ENCODE measurements at regions not wholly inside any gene's neighbourhood (a gene's known extent, or its start where the extent isn't known, plus 50 kb on each side); places are given as distances from the start of the nearest gene placed in this dataset.

GRCh38 chr16:82328881-82329469, 159.0 kb upstream of the MPHOSPH6 start:
- no peak for TF ChIP-seq CTCF (IDR thresholded peaks at IDR 0.05; ENCODE audit: poor library complexity, severe bottlenecking)
- no peak for DNase-seq (ENCODE audit: low spot score)
- Histone ChIP-seq H3K27me3 (ENCODE audit: insufficient read depth, poor library complexity, severe bottlenecking) (peaks cover 52% of the 10 kb centered on the region), H3K9me3 (ENCODE audit: severe bottlenecking) (no peaks in the 10 kb centered on the region), H3K27ac (ENCODE audit: poor library complexity, severe bottlenecking) (no peak overlapping the region), H3K4me3 (ENCODE audit: severe bottlenecking) (no peak overlapping the region), H3K36me3 (ENCODE audit: low read depth) (no peaks in the 10 kb centered on the region), H3K4me1 (ENCODE audit: insufficient read depth, poor library complexity, severe bottlenecking) (no peaks in the 10 kb centered on the region)
- no peak for ATAC-seq (ENCODE audit: low read depth)

DNA sequence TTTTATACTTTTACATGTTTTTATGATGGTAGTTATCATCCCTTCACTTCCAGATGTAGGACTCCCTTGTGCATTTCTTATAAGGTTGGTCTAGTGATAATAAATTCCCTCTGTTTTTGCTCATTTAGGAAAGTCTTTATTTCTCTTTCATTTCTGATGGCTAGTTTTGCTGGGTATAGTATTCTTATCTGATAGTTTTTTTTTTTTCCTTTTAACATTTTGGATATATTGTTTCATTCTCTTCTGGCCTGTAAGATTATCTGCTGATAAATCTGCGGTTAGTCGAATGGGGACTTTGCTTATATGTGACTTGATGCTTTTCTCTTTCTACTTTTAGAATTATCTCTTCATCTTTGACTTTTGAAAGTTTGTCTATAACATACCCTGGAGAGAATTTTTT, 153.1 kb upstream of the MPHOSPH6 start:
- Histone ChIP-seq H3K4me1 (ENCODE audit: insufficient read depth, poor library complexity, severe bottlenecking) (no peaks in the 10 kb centered on the region), H3K27ac (ENCODE audit: poor library complexity, severe bottlenecking) (no peak overlapping the region), H3K36me3 (ENCODE audit: low read depth) (no peaks in the 10 kb centered on the region), H3K4me3 (ENCODE audit: severe bottlenecking) (no peak overlapping the region), H3K9me3 (ENCODE audit: severe bottlenecking) (peaks cover 7% of the 10 kb centered on the region), H3K27me3 (ENCODE audit: insufficient read depth, poor library complexity, severe bottlenecking) (peaks cover 17% of the 10 kb centered on the region)
- no peak for DNase-seq (ENCODE audit: low spot score)
- TF ChIP-seq CTCF (IDR thresholded peaks at IDR 0.05; ENCODE audit: poor library complexity, severe bottlenecking): no peak
- no peak for ATAC-seq (ENCODE audit: low read depth)

DNA sequence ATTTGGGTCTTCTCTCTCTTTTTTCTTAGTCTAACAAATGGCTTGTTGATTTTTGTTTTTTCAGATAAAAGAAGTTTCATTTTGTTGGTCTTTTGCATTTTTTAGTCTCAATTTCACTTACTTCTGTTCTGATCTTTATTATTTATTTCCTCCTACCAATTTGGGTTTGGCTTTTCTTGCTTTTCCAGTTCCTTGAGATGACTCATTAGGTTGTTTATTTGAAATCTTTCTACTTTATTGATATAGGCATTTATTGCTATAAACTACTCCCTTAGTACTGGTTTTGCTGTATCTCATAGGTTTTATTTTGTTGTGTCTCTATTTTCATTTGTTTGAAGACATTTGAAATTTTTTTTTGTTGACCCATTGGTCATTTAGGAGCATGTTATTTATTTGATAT, 152.2 kb upstream of the MPHOSPH6 start:
- Histone ChIP-seq H3K4me3 (ENCODE audit: severe bottlenecking) (no peak overlapping the region), H3K4me1 (ENCODE audit: insufficient read depth, poor library complexity, severe bottlenecking) (no peaks in the 10 kb centered on the region), H3K27ac (ENCODE audit: poor library complexity, severe bottlenecking) (no peak overlapping the region), H3K36me3 (ENCODE audit: low read depth) (no peaks in the 10 kb centered on the region), H3K27me3 (ENCODE audit: insufficient read depth, poor library complexity, severe bottlenecking) (peaks cover 9% of the 10 kb centered on the region), H3K9me3 (ENCODE audit: severe bottlenecking) (peaks cover 7% of the 10 kb centered on the region)
- no peak for TF ChIP-seq CTCF (IDR thresholded peaks at IDR 0.05; ENCODE audit: poor library complexity, severe bottlenecking)
- ATAC-seq (ENCODE audit: low read depth) (no peak), DNase-seq (ENCODE audit: low spot score) (no peak)

- no peak overlapping the region for H3K27ac ChIP-seq (ENCODE audit: poor library complexity, severe bottlenecking)
- ATAC-seq (ENCODE audit: low read depth): no peak
- no peak for DNase-seq (ENCODE audit: low spot score)
- H3K4me1 ChIP-seq (ENCODE audit: insufficient read depth, poor library complexity, severe bottlenecking): no peaks in the 10 kb centered on the region
- H3K4me3 ChIP-seq (ENCODE audit: severe bottlenecking): no peak overlapping the region
- no peaks in the 10 kb centered on the region for H3K27me3 ChIP-seq (ENCODE audit: insufficient read depth, poor library complexity, severe bottlenecking)
- H3K36me3 ChIP-seq (ENCODE audit: low read depth): no peaks in the 10 kb centered on the region
- no peak for TF ChIP-seq CTCF (IDR thresholded peaks at IDR 0.05; ENCODE audit: poor library complexity, severe bottlenecking)
- H3K9me3 ChIP-seq (ENCODE audit: severe bottlenecking): peaks cover 7% of the 10 kb centered on the region
Observed at GRCh38 chr16:82319038-82319437, 149.0 kb upstream of the MPHOSPH6 start.

DNA sequence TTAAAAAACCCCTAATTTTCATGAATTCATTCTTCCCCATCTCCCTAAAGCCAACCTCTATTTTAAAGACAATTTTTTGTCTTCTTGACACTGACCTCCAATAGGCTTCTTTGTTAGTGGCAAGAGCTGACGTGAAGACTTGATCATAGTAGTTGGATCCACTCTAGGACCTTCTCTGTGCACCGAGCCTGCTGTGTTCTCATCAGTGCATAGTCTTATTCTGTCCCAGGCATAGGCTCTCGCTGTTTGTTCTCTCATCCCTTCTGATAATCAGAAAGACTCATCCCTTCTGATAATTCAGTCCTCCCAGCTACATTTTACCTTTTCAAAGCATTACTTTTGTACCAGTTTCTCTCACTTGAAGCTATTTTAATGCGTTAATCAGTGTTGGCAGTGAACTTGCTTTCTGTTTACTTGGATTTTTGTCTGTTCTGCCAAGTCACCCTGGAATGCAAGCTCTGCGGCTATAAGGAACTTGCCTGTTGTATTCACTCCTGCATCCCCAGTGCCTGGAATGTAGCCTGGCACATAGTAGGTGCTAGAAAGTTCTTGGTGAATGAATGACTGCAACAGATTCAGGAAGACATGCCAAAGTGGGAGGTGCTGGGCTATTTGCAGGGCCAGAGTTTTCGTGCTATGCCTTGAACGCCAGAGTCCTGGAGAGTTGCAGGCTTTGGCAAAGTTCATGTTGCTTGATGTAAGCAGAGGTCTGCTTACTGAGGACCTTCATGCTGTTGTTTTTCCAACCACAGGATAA, 147.6 kb upstream of the MPHOSPH6 start:
- DNase-seq (ENCODE audit: low spot score) (no peak), ATAC-seq (ENCODE audit: low read depth) (no peak)
- Histone ChIP-seq H3K9me3 (ENCODE audit: severe bottlenecking) (no peaks in the 10 kb centered on the region), H3K4me3 (ENCODE audit: severe bottlenecking) (no peak overlapping the region), H3K36me3 (ENCODE audit: low read depth) (no peaks in the 10 kb centered on the region), H3K27ac (ENCODE audit: poor library complexity, severe bottlenecking) (no peak overlapping the region), H3K4me1 (ENCODE audit: insufficient read depth, poor library complexity, severe bottlenecking) (no peaks in the 10 kb centered on the region), H3K27me3 (ENCODE audit: insufficient read depth, poor library complexity, severe bottlenecking) (no peaks in the 10 kb centered on the region)
- no peak for TF ChIP-seq CTCF (IDR thresholded peaks at IDR 0.05; ENCODE audit: poor library complexity, severe bottlenecking)

Measured in RWPE2 (cell line).